ENCODE measurements at regions not wholly inside any gene's neighbourhood (a gene's known extent, or its start where the extent isn't known, plus 50 kb on each side); places are given as distances from the start of the nearest gene placed in this dataset.

GRCh38 chr1:36717431-36717830 lies 234.7 kb upstream of the CSF3R start:
- DNase-seq: no peak

- no peak for DNase-seq
Measured at GRCh38 chr1:36715797-36716196, 233.1 kb upstream of the CSF3R start.

- DNase-seq: no peak
Measured at GRCh38 chr1:36714301-36714700, 231.6 kb upstream of the CSF3R start.

DNA sequence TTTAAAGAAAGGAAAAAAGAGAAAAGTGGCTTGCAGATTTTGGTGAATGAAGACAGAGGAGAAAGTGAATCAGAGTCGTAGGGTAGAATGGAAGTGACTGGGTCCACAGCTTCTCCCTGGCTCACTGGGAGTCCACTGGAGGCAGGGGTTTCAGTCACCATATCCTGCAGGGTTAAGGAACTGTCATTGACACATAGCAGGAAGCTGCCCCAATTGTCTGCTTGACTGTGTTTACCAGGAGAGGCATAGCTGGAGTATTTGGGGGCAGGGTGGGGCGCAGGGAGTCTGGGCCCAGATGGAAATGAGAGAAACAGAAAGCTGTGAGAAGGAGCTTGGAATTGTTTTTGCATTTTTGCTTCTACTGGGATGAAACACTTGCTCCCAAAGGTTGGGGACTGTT lies 228.8 kb upstream of the CSF3R start:
- no peak for DNase-seq

DNA sequence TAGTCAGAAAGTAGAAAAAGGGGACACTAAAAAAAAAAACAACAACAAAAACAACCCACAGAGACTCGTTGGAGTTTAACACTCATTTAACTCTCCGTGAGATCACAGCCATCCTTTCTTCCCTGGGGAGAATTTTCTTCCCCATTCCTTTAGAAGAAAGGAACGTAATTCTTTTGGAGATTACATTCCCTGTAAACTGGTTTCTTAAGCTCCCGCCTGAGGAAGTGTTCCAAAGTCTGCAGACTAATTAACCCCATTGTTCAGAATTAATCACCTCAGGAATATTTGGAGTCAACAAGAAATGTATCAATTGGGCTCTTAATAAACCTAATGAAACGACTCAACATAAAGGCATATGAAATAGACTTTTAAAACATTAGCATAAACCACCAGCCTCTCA lies 228.2 kb upstream of the CSF3R start:
- DNase-seq: no peak

- peak; percentile 27 for DNase-seq
Measured at GRCh38 chr1:36709869-36710481, 227.3 kb upstream of the CSF3R start.

GRCh38 chr1:36708587-36708986 lies 225.9 kb upstream of the CSF3R start:
- no peak for DNase-seq

- no peak for DNase-seq
Measured at GRCh38 chr1:36707221-36707620, 224.5 kb upstream of the CSF3R start.

GRCh38 chr1:36706416-36706815 lies 223.7 kb upstream of the CSF3R start:
- DNase-seq: peak; percentile 94

- no peak for DNase-seq
Measured at GRCh38 chr1:36705629-36706028, 222.9 kb upstream of the CSF3R start.

- DNase-seq: peak; percentile 99
Measured at GRCh38 chr1:36703526-36704208, 221.0 kb upstream of the CSF3R start.

GRCh38 chr1:36702963-36703362 lies 220.2 kb upstream of the CSF3R start:
- DNase-seq: no peak

GRCh38 chr1:36699113-36699911 lies 216.6 kb upstream of the CSF3R start:
- DNase-seq: no peak

DNA sequence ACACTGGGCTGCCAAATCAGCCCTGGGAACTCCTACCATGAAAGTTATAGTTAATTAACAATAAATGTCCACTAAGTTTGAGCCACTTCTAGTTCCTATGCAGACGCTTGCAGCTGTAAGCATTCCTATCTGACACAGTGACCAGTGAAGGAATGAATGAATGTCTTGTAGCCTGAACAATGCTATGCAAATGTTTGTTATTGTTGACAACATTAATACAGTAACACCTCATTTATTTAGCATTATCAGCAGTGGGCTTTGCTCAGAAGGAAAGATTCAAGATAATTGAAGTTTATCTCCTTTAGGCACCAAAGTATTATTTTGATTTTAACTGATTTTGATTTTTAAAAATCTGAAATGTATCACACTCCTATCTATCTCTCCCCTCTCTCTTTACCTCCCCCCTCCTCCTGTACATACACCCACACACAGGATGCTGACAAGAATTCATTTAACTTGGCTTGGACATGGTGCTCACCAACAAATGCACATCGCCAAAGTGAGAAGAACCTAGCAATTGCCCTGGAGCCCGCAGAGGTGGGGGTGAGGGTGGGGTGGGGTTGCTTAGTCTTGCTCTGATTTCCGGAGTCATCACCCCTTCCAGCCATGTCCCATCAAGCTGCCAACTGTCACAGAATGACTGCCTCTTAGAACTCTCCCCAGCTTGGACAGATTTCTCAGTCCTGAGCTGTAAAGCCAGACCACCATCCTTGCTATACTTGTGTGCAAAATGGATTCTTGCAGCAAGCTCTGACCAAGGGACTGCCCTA lies 215.3 kb upstream of the CSF3R start:
- no peak for DNase-seq

GRCh38 chr1:36696261-36696940 lies 213.7 kb upstream of the CSF3R start:
- DNase-seq: no peak

DNA sequence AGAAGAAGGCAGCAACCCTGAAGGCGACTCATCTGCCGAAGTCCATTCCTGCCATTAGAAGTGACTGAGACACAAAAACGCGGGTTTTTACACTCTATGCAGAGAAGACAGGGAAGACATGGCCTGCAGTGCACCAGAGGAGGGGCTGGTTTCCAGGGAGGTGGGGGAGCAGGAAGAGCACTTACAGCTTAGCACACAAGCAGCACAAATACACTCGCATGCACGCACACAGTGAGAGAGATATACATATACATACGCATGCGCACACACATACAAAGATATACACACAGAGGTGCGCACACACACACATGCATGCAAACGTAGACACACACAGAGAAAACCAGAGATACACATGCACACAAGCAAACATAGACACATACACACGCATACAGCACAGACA lies 210.9 kb upstream of the CSF3R start:
- DNase-seq: no peak

GRCh38 chr1:36693161-36693525 lies 210.4 kb upstream of the CSF3R start:
- no peak for DNase-seq

GRCh38 chr1:36692465-36693160 lies 209.9 kb upstream of the CSF3R start:
- no peak for DNase-seq

GRCh38 chr1:36691374-36691773 lies 208.7 kb upstream of the CSF3R start:
- DNase-seq: peak; percentile 67

DNA sequence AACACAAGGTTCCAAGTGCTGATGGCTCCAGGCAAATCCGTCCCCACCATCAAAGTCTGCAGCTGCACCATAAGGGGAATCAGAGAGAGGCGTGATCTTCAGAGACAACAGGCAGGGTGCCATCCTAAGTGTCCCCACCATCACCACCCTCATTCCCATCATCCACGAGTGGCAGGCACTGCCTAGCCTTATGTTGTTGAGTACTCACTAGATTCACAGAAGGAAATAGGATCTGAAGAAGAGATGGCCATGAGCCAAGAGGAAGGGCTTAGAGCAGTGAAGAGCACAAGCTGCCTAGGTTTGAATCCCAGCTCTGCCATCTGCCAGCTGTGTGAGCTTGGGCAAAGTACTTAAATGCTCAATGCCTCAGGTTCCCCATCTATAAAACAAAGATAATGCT lies 207.3 kb upstream of the CSF3R start:
- peak; percentile 97 for DNase-seq

- no peak for DNase-seq
Measured at GRCh38 chr1:36687312-36687711, 204.6 kb upstream of the CSF3R start.

- DNase-seq: no peak
Measured at GRCh38 chr1:36675931-36676562, 193.3 kb upstream of the CSF3R start.

Data from NCI-H2029 (cell line).